GM11168 (cell line): ENCODE measurements at regions not wholly inside any gene's neighbourhood (a gene's known extent, or its start where the extent isn't known, plus 50 kb on each side); places are given as distances from the start of the nearest gene placed in this dataset.
"Not testable (repeated sequence)": the region's sequence is repeated elsewhere in the genome, so short reads cannot be mapped to it uniquely, and the experiment has no call there.

Experiments
- in situ Hi-C: fragments of 300-500 bp; cut with MboI; formaldehyde crosslinking; loops from one replicate; pipeline ENCODE4 v1.12.0; 2022; ENCODE audit warnings: low sequenced_read_pairs; ENCODE audit not compliant: unreplicated experiment

GRCh38 chr1:187648091-187648490 is 819.3 kb downstream of the PLA2G4A start:
- in situ Hi-C loops: no loop called here

GRCh38 chr1:187654635-187655034 is 825.9 kb downstream of the PLA2G4A start:
- in situ Hi-C loops: no loop called here

GRCh38 chr1:187655104-187655503 is 826.4 kb downstream of the PLA2G4A start:
- in situ Hi-C loops: no loop called here

GRCh38 chr1:187665483-187665882 is 836.7 kb downstream of the PLA2G4A start:
- in situ Hi-C loops: no loop called here

GRCh38 chr1:187680823-187681222 is 852.1 kb downstream of the PLA2G4A start:
- in situ Hi-C loops: no loop called here

GRCh38 chr1:187682112-187682511 is 853.4 kb downstream of the PLA2G4A start:
- in situ Hi-C loops: no loop called here

GRCh38 chr1:187685333-187685732 is 856.6 kb downstream of the PLA2G4A start:
- in situ Hi-C loops: no loop called here

GRCh38 chr1:187689129-187689528 is 860.4 kb downstream of the PLA2G4A start:
- in situ Hi-C loops: no loop called here

GRCh38 chr1:187691439-187691838 is 862.7 kb downstream of the PLA2G4A start:
- in situ Hi-C loops: no loop called here

GRCh38 chr1:187692799-187693198 is 864.0 kb downstream of the PLA2G4A start:
- in situ Hi-C loops: no loop called here

- in situ Hi-C loops: no loop called here
Measured at GRCh38 chr1:187696073-187696472, 867.3 kb downstream of the PLA2G4A start.

- in situ Hi-C loops: not testable (repeated sequence)
Measured at GRCh38 chr1:187703138-187704130, 874.7 kb downstream of the PLA2G4A start.

GRCh38 chr1:187714470-187714869 is 885.7 kb downstream of the PLA2G4A start:
- in situ Hi-C loops: no loop called here

- in situ Hi-C loops: no loop called here
Measured at GRCh38 chr1:187715483-187715882, 886.7 kb downstream of the PLA2G4A start.

GRCh38 chr1:187716160-187716559 is 887.4 kb downstream of the PLA2G4A start:
- in situ Hi-C loops: no loop called here

GRCh38 chr1:187718527-187718926 is 889.8 kb downstream of the PLA2G4A start:
- in situ Hi-C loops: no loop called here

- in situ Hi-C loops: no loop called here
Measured at GRCh38 chr1:187721216-187721615, 892.5 kb downstream of the PLA2G4A start.

GRCh38 chr1:187725216-187725615 is 896.5 kb downstream of the PLA2G4A start:
- in situ Hi-C loops: no loop called here

GRCh38 chr1:187733232-187733631 is 904.5 kb downstream of the PLA2G4A start:
- in situ Hi-C loops: no loop called here

- in situ Hi-C loops: no loop called here
Measured at GRCh38 chr1:187734427-187734826, 905.7 kb downstream of the PLA2G4A start.

GRCh38 chr1:187744665-187745064 is 915.9 kb downstream of the PLA2G4A start:
- in situ Hi-C loops: no loop called here

- in situ Hi-C loops: no loop called here
Measured at GRCh38 chr1:187755536-187755935, 926.8 kb downstream of the PLA2G4A start.
